Ishikawa (cell line): ENCODE measurements at regions not wholly inside any gene's neighbourhood (a gene's known extent, or its start where the extent isn't known, plus 50 kb on each side); places are given as distances from the start of the nearest gene placed in this dataset.

Source experiments
- EGR1 ChIP-seq: IDR thresholded peaks from 2 replicates; pipeline ENCODE4 v1.6.1; 2012
- EP300 ChIP-seq: IDR thresholded peaks from 2 replicates; pipeline ENCODE4 v1.6.1; 2012; ENCODE audit warnings: borderline replicate concordance
- MAX ChIP-seq: IDR thresholded peaks from 2 replicates; pipeline ENCODE4 v1.6.1; 2012
- TAF1 ChIP-seq: IDR thresholded peaks from 2 replicates; pipeline ENCODE4 v1.6.1; 2012; ENCODE audit warnings: low read depth, mild to moderate bottlenecking
- TCF12 ChIP-seq: IDR thresholded peaks from 2 replicates; pipeline ENCODE4 v1.6.1; 2012; ENCODE audit warnings: low read depth
- TEAD4 ChIP-seq: IDR thresholded peaks from 2 replicates; pipeline ENCODE4 v1.6.1; 2012
- YY1 ChIP-seq: IDR thresholded peaks from 2 replicates; pipeline ENCODE4 v1.6.1; 2012; ENCODE audit warnings: low read depth
- TF ChIP-seq, protein P1 (sequence below): IDR thresholded peaks from 2 replicates; pipeline ENCODE4 v1.6.1; 2012; ENCODE audit warnings: low read depth, mild to moderate bottlenecking

DNA sequence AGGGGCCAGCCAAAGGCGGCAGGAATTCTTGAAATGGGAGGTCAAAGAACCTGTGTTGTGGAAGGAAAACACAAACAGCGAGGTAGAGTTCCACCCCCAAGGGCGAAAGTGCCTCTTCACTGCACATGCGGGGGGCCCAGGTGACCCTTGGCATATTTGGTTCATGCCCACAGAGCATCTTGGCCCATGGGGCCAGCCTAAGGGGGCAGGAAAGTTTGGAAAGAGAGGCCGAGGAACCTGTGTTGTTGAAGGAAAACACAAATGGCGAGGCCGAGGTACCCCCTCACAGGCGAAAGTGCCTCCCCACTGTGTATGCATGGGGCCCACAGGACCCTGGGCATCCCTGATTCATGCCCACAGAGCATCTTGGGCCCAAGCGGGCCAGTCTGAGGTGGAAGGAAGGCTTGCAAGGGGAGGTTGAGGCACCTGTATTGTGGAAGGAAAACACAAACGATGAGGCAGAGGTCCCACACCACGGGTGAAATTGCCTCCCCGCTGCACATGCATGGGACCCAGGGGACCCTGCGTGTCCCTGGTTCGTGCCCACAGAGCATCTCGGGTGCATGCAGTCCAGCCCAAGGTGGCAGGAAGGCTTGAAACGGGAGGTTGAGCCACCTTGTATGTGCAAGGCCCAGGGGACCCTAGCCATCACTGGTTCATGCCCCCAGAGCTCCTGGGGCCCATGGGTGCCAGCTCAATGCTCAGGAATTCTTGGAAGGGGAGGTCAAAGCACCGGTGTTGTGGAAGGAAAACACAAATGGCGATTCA lies 384.1 kb downstream of the ALG10 start:
- TF ChIP-seq EP300 = no peak
- TF ChIP-seq MAX = no peak
- no peak for TF ChIP-seq TEAD4
- TF ChIP-seq TCF12 = no peak
- no peak for TF ChIP-seq YY1
- TF ChIP-seq, protein P1, sequence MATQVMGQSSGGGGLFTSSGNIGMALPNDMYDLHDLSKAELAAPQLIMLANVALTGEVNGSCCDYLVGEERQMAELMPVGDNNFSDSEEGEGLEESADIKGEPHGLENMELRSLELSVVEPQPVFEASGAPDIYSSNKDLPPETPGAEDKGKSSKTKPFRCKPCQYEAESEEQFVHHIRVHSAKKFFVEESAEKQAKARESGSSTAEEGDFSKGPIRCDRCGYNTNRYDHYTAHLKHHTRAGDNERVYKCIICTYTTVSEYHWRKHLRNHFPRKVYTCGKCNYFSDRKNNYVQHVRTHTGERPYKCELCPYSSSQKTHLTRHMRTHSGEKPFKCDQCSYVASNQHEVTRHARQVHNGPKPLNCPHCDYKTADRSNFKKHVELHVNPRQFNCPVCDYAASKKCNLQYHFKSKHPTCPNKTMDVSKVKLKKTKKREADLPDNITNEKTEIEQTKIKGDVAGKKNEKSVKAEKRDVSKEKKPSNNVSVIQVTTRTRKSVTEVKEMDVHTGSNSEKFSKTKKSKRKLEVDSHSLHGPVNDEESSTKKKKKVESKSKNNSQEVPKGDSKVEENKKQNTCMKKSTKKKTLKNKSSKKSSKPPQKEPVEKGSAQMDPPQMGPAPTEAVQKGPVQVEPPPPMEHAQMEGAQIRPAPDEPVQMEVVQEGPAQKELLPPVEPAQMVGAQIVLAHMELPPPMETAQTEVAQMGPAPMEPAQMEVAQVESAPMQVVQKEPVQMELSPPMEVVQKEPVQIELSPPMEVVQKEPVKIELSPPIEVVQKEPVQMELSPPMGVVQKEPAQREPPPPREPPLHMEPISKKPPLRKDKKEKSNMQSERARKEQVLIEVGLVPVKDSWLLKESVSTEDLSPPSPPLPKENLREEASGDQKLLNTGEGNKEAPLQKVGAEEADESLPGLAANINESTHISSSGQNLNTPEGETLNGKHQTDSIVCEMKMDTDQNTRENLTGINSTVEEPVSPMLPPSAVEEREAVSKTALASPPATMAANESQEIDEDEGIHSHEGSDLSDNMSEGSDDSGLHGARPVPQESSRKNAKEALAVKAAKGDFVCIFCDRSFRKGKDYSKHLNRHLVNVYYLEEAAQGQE = no peak
- TF ChIP-seq TAF1 = no peak
- no peak for TF ChIP-seq EGR1
